ENCODE measurements at regions not wholly inside any gene's neighbourhood (a gene's known extent, or its start where the extent isn't known, plus 50 kb on each side); places are given as distances from the start of the nearest gene placed in this dataset.

- 82 to 97% (median 89%) methylated on average over 2 of the region's 2 CpGs for WGBS, 5 donors
- no peak overlapping the region for H3K27ac ChIP-seq
- DNase-seq = no peak
- H3K27me3 ChIP-seq (replicated peaks in 1 of 7) = no peaks in the 10 kb centered on the region
- no peak overlapping the region for H3K4me3 ChIP-seq
- intact Hi-C loops (cut with DNase I; ENCODE audit: low total_unique reads) = no loop called here
- TF ChIP-seq POLR2AphosphoS5 (IDR thresholded peaks at IDR 0.05) = no peak
- TF ChIP-seq CTCF (IDR thresholded peaks at IDR 0.05 in 8 of 11, conservative IDR thresholded peaks at IDR 0.05 in 3 of 11) = no peak
- TF ChIP-seq POLR2A (IDR thresholded peaks at IDR 0.05) = no peak
- peaks cover 0 to 12% (median 0%) of the 10 kb centered on the region in 6 donors for H3K4me1 ChIP-seq
- no peaks in the 10 kb centered on the region for H3K36me3 ChIP-seq
- peaks cover 0 to 10% (median 7%) of the 10 kb centered on the region in 8 donors for H3K9me3 ChIP-seq
These were observed 68.6 kb upstream of the GDF10 start for GRCh38 chr10:47231414-47231813.

- intact Hi-C loops (cut with DNase I; ENCODE audit: low total_unique reads) = no loop called here
- Histone ChIP-seq H3K27ac (no peak overlapping the region), H3K36me3 (no peaks in the 10 kb centered on the region), H3K4me1 (peaks cover 0 to 12% (median 0%) of the 10 kb centered on the region in 6 donors), H3K27me3 (replicated peaks in 1 of 7) (no peaks in the 10 kb centered on the region), H3K4me3 (no peak overlapping the region), H3K9me3 (peaks cover 0 to 13% (median 5%) of the 10 kb centered on the region in 8 donors)
- peak; percentile 2 for DNase-seq
- no peak for TF ChIP-seq POLR2AphosphoS5 (IDR thresholded peaks at IDR 0.05)
- TF ChIP-seq POLR2A (IDR thresholded peaks at IDR 0.05) = no peak
- TF ChIP-seq CTCF (IDR thresholded peaks at IDR 0.05 in 8 of 11, conservative IDR thresholded peaks at IDR 0.05 in 3 of 11) = no peak
These were observed 66.4 kb upstream of the GDF10 start for GRCh38 chr10:47233631-47234030.

- H3K4me1 ChIP-seq = peaks cover 0 to 6% (median 0%) of the 10 kb centered on the region in 6 donors
- H3K4me3 ChIP-seq = no peak overlapping the region
- no peak overlapping the region for H3K27ac ChIP-seq
- H3K9me3 ChIP-seq = peaks cover 0 to 8% (median 2%) of the 10 kb centered on the region in 8 donors
- H3K27me3 ChIP-seq (replicated peaks in 1 of 7) = no peaks in the 10 kb centered on the region
- 43 to 67% (median 54%) methylated on average over 1 of the region's 1 CpG for WGBS, 5 donors
- no peaks in the 10 kb centered on the region for H3K36me3 ChIP-seq
- TF ChIP-seq CTCF (IDR thresholded peaks at IDR 0.05 in 8 of 11, conservative IDR thresholded peaks at IDR 0.05 in 3 of 11) = no peak
- TF ChIP-seq POLR2A (IDR thresholded peaks at IDR 0.05) = no peak
- TF ChIP-seq POLR2AphosphoS5 (IDR thresholded peaks at IDR 0.05) = no peak
- intact Hi-C loops (cut with DNase I; ENCODE audit: low total_unique reads) = no loop called here
- DNase-seq = no peak
These were observed 64.5 kb upstream of the GDF10 start for GRCh38 chr10:47235484-47235883.

GRCh38 chr10:47237316-47238260, 62.4 kb upstream of the GDF10 start:
- 80 to 87% (median 84%) methylated on average over 9 to 10 of the region's 10 CpGs for WGBS, 5 donors
- intact Hi-C loops (cut with DNase I; ENCODE audit: low total_unique reads) = no loop called here

More at GRCh38 chr10:47237316-47238260, 62.4 kb upstream of the GDF10 start:
- H3K27ac ChIP-seq = no peak overlapping the region
- peak; percentile 27 for DNase-seq
- TF ChIP-seq POLR2AphosphoS5 (IDR thresholded peaks at IDR 0.05) = no peak
- TF ChIP-seq CTCF (IDR thresholded peaks at IDR 0.05 in 8 of 11, conservative IDR thresholded peaks at IDR 0.05 in 3 of 11) = no peak
- TF ChIP-seq POLR2A (IDR thresholded peaks at IDR 0.05) = no peak
- peaks cover 0 to 8% (median 2%) of the 10 kb centered on the region in 8 donors for H3K9me3 ChIP-seq
- H3K36me3 ChIP-seq = no peaks in the 10 kb centered on the region
- H3K4me3 ChIP-seq = no peak overlapping the region
- H3K27me3 ChIP-seq (replicated peaks in 1 of 7) = no peaks in the 10 kb centered on the region
- H3K4me1 ChIP-seq = no peaks in the 10 kb centered on the region

Measured in spleen (tissue), 11 donors.